ENCODE measurements at regions not wholly inside any gene's neighbourhood (a gene's known extent, or its start where the extent isn't known, plus 50 kb on each side); places are given as distances from the start of the nearest gene placed in this dataset.
"Not testable (repeated sequence)": the region's sequence is repeated elsewhere in the genome, so short reads cannot be mapped to it uniquely, and the experiment has no call there.

- DNase-seq = no peak
- Mint-ChIP-seq H3K36me3 (ENCODE audit: low read depth) (no peaks in the 10 kb centered on the region), H3K9me3 (no peaks in the 10 kb centered on the region), H3K27ac (no peak overlapping the region), H3K4me3 (no peak overlapping the region), H3K27me3 (ENCODE audit: insufficient read depth) (no peaks in the 10 kb centered on the region; the same call in 1 of the 2 replicates), H3K4me1 (ENCODE audit: low read depth) (no peaks in the 10 kb centered on the region)
- TF ChIP-seq, protein P1, sequence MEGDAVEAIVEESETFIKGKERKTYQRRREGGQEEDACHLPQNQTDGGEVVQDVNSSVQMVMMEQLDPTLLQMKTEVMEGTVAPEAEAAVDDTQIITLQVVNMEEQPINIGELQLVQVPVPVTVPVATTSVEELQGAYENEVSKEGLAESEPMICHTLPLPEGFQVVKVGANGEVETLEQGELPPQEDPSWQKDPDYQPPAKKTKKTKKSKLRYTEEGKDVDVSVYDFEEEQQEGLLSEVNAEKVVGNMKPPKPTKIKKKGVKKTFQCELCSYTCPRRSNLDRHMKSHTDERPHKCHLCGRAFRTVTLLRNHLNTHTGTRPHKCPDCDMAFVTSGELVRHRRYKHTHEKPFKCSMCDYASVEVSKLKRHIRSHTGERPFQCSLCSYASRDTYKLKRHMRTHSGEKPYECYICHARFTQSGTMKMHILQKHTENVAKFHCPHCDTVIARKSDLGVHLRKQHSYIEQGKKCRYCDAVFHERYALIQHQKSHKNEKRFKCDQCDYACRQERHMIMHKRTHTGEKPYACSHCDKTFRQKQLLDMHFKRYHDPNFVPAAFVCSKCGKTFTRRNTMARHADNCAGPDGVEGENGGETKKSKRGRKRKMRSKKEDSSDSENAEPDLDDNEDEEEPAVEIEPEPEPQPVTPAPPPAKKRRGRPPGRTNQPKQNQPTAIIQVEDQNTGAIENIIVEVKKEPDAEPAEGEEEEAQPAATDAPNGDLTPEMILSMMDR (IDR thresholded peaks at IDR 0.05) = no peak
Measured at GRCh38 chr5:35540002-35540401, 77.7 kb upstream of the SPEF2 start.

DNA sequence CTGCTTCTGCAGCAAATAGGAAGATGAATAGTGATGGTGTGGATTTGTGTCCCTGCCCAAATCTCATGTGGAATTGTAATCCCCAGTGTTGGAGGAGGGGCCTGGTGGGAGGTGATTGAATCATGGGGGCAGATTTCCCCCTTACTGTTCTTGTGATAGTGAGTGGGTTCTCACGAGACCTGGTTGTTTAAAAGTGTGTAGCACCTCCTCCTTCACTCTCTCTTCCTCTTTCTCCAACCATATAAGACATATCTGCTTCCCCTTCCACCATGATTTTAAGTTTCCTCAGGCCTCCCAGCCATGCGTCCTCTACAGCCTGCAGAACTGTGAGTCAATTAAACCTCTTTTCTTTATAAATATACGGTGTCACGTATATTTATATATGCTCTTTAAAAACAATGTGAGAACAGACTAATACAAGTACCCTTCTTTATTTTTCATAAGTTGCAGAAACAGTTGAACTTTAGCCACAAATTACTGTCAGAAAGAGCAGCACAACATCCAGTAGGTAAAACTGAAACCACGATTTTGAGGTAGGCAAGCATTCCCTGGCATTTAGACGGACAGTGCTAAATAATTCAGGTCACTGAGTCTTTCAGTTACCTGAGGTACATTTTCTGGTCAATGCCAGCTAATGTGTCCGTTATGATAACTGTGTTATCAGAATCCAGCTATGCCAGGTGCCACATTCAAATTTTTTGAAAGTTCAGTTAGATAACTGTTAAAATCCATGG is 79.3 kb upstream of the SPEF2 start:
- no peak overlapping the region for H3K27ac Mint-ChIP-seq

DNA sequence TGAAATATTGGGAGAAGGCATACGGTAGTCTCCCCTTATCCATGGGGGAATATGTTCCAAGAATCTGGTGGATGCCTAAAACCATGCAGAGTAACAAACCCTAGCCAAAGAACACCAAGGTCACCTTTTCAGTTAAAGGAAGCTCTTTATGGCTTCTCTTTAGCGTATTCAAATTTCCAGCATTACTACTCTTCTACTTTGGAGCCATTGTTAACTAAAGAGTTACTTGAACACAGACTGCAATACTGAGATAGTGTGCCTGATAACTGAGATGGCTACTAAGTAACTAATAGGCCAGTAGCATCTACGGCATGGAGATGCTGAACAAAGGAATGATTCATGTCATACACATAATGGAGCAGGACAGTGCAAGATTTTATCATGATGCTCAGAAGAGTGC is 84.5 kb upstream of the SPEF2 start:
- DNase-seq = no peak
- no peak overlapping the region for H3K4me3 Mint-ChIP-seq
- H3K9me3 Mint-ChIP-seq = no peaks in the 10 kb centered on the region; the same call in 1 of the 2 replicates
- no peaks in the 10 kb centered on the region for H3K36me3 Mint-ChIP-seq (ENCODE audit: low read depth)
- no peak overlapping the region for H3K27ac Mint-ChIP-seq
- TF ChIP-seq, protein P1 (IDR thresholded peaks at IDR 0.05) = no peak
- peaks cover 7% of the 10 kb centered on the region; the same call in 1 of the 2 replicates for H3K27me3 Mint-ChIP-seq (ENCODE audit: insufficient read depth)
- no peaks in the 10 kb centered on the region for H3K4me1 Mint-ChIP-seq (ENCODE audit: low read depth)

More for the DNA sequence above, 79.3 kb upstream of the SPEF2 start:
- no peak for DNase-seq
- Mint-ChIP-seq H3K27me3 (ENCODE audit: insufficient read depth) (no peaks in the 10 kb centered on the region; the same call in 1 of the 2 replicates), H3K4me3 (no peak overlapping the region), H3K36me3 (ENCODE audit: low read depth) (no peaks in the 10 kb centered on the region), H3K4me1 (ENCODE audit: low read depth) (no peaks in the 10 kb centered on the region), H3K9me3 (no peaks in the 10 kb centered on the region)
- TF ChIP-seq, protein P1 (IDR thresholded peaks at IDR 0.05) = no peak

GRCh38 chr5:35531553-35531952 is 86.1 kb upstream of the SPEF2 start:
- H3K36me3 Mint-ChIP-seq (ENCODE audit: low read depth); H3K4me3 Mint-ChIP-seq: not testable (repeated sequence)

GRCh38 chr5:35518104-35518503 is 99.6 kb upstream of the SPEF2 start:
- Mint-ChIP-seq H3K27me3 (ENCODE audit: insufficient read depth) (no peaks in the 10 kb centered on the region), H3K27ac (no peak overlapping the region), H3K36me3 (ENCODE audit: low read depth) (no peaks in the 10 kb centered on the region), H3K4me3 (no peak overlapping the region), H3K9me3 (no peaks in the 10 kb centered on the region), H3K4me1 (ENCODE audit: low read depth) (no peaks in the 10 kb centered on the region)
- no peak for DNase-seq
- TF ChIP-seq, protein P1 (IDR thresholded peaks at IDR 0.05) = no peak

More at GRCh38 chr5:35531553-35531952, 86.1 kb upstream of the SPEF2 start:
- not testable (repeated sequence) for H3K27ac Mint-ChIP-seq; H3K4me1 Mint-ChIP-seq (ENCODE audit: low read depth); H3K27me3 Mint-ChIP-seq (ENCODE audit: insufficient read depth); DNase-seq; H3K9me3 Mint-ChIP-seq

DNA sequence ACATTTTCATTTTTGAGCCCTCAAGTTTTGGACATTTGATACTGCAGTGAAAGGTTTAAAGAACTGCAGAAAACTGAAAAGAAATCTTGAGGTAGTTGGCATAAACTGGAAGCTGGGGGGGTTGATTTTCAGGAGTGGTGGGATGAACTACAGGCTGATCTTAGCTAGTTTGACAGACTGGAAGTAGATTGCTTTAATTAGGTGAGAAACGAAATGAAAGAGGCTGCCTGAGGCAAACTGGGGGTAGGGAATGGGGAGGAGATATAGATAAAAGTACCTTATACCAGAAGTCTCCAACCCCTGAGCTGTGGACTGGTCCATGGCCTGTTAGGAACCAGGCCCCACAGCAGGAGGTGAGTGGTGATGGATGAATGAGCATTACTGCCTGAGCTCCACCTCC is 101.4 kb upstream of the SPEF2 start:
- H3K27ac Mint-ChIP-seq = no peak overlapping the region

More for the DNA sequence above, 101.4 kb upstream of the SPEF2 start:
- no peak for DNase-seq
- Mint-ChIP-seq H3K4me1 (ENCODE audit: low read depth) (no peaks in the 10 kb centered on the region), H3K4me3 (no peak overlapping the region), H3K27me3 (ENCODE audit: insufficient read depth) (no peaks in the 10 kb centered on the region), H3K9me3 (no peaks in the 10 kb centered on the region), H3K36me3 (ENCODE audit: low read depth) (no peaks in the 10 kb centered on the region)
- TF ChIP-seq, protein P1 (IDR thresholded peaks at IDR 0.05) = no peak

Data from HFFc6 (cell line).